ENCODE measurements at regions not wholly inside any gene's neighbourhood (a gene's known extent, or its start where the extent isn't known, plus 50 kb on each side); places are given as distances from the start of the nearest gene placed in this dataset.

DNA sequence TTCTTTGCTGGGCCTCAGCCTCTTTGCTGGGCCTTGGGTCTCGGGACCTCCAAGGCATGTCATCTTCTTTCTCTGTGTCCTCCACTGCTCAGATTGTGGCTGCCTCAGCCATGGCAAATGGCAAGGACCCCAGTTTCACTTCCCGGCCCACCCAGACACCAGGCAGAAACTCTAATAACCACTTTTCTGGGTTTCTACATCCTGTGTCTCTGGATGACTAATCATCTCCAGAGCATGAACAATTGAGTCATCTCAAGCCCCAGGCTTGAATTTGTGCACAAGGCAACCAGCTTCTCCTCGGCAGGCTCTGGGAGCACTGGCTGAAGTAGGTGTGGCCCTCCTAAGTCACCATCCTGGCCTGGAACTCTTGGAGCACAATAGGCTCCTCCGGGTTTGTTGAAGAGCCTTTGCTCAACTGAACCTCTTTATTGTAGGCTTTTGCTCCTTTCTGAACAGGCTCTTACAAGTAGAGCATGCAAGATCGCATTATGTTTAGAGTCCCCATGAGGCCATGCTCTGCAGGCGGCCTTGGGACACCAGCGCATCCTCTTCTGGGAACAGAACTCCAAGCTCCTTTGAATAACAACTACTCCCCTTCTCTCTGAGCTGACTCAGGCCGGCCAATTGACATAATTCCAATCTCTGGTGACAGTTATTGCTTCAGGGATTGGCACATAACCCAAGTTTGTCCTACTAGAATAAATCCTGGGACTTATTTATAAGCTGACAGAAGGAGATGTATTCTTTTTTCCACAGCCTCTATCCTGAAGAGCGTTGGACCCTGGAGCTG, 218.1 kb downstream of the WDR11 start:
- DNase-seq (ENCODE audit: low spot score in 2 of 2) = no peak
- Mint-ChIP-seq H3K4me1 (no peaks in the 10 kb centered on the region), H3K9me3 (no peaks in the 10 kb centered on the region), H3K27me3 (peaks cover 11% of the 10 kb centered on the region), H3K4me3 (no peak overlapping the region), H3K36me3 (ENCODE audit: insufficient read depth) (no peaks in the 10 kb centered on the region), H3K27ac (ENCODE audit: low read depth) (no peak overlapping the region)
- ATAC-seq (replicated peaks; ENCODE audit: extremely low read depth, poor library complexity, severe bottlenecking) = no peak

DNA sequence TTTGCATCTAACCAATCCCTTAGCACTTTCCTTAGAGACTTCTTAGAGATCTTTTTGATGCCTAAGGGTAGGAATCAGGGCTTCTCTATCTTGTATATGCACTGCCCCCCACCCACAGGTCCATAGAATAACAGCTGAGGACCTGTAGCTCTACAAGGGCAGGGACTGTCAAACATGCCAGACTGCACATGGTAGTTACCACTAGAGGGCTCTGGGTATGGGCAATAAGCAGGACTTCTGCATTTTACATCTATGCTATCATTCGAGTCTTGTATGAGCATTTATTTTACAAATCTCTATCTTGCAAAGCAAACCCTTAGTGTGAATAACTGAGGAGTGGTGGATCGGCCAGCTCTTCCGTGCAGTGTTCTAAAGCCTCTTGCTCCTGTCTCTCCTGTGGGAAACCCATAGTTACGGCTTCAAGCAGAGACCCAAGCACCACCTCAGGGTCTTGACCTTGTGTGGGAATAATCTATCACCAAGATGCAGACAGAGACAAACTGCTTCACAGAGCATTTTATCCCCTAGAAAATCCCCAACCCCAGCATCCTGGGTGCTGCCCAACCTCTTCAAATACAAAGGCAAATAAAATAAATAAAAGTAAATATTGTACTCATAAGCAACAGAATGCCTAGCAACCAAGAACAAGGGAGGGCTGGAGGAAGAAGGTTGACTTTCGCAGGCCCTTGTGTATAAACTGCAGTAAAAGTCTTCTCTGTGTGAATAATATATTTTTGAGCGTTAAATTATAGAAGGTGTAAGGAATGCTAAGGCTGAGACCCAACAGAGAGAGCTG, 219.3 kb downstream of the WDR11 start:
- no peak overlapping the region for H3K4me3 Mint-ChIP-seq
- ATAC-seq (replicated peaks; ENCODE audit: extremely low read depth, poor library complexity, severe bottlenecking) (no peak), DNase-seq (ENCODE audit: low spot score in 2 of 2) (no peak)
- H3K4me1 Mint-ChIP-seq = no peaks in the 10 kb centered on the region
- H3K27me3 Mint-ChIP-seq = peaks cover 11% of the 10 kb centered on the region
- H3K27ac Mint-ChIP-seq (ENCODE audit: low read depth) = no peak overlapping the region
- no peaks in the 10 kb centered on the region for H3K36me3 Mint-ChIP-seq (ENCODE audit: insufficient read depth)
- H3K9me3 Mint-ChIP-seq = no peaks in the 10 kb centered on the region

DNA sequence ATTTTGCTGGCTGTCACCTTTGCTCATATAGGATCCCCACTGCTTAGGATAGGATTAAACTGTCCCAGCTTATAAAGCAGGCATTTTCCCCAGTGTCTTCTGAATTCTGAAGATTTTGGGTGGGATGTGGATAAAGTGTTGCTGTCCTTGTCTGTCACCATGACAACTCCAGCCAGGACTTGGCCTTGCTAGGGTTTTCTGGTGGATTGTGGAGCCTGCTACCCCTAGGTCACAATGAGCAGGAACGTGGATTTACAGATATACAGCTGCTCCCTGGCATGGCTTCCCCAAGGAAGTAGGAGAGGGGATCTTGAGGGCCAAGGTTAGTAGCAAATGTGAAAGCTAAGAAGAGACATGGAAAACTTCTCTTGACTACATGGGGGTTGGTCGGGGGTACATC, 220.7 kb downstream of the WDR11 start:
- ATAC-seq (replicated peaks; ENCODE audit: extremely low read depth, poor library complexity, severe bottlenecking) (no peak), DNase-seq (ENCODE audit: low spot score in 2 of 2) (no peak)
- Mint-ChIP-seq H3K4me3 (no peak overlapping the region), H3K36me3 (ENCODE audit: insufficient read depth) (no peaks in the 10 kb centered on the region), H3K4me1 (no peaks in the 10 kb centered on the region), H3K9me3 (no peaks in the 10 kb centered on the region), H3K27ac (ENCODE audit: low read depth) (no peak overlapping the region), H3K27me3 (peaks cover 11% of the 10 kb centered on the region)

DNA sequence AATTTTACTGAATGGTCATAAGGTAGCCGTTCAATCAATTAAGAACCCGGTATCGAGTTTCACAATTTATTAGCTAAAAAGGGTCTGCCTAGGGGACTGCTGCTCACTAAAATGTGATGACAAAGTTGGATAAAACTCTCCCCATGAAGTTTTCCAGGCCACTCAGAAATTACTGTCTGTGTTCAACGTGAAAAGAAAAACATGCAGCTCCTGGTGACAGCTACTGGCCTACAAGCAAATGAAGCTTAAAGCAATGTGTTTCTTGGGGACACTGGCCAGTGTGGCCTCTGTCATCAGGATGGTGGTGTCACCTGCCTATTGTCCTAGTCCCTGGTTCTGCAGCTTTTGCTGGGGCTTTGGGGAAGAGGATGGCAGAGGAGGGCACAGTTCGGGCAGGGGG, 222.6 kb downstream of the WDR11 start:
- DNase-seq (ENCODE audit: low spot score in 2 of 2) (no peak), ATAC-seq (replicated peaks; ENCODE audit: extremely low read depth, poor library complexity, severe bottlenecking) (no peak)
- Mint-ChIP-seq H3K27ac (ENCODE audit: low read depth) (no peak overlapping the region), H3K4me1 (no peaks in the 10 kb centered on the region), H3K9me3 (no peaks in the 10 kb centered on the region), H3K36me3 (ENCODE audit: insufficient read depth) (no peaks in the 10 kb centered on the region), H3K4me3 (no peak overlapping the region), H3K27me3 (peaks cover 16% of the 10 kb centered on the region)

DNA sequence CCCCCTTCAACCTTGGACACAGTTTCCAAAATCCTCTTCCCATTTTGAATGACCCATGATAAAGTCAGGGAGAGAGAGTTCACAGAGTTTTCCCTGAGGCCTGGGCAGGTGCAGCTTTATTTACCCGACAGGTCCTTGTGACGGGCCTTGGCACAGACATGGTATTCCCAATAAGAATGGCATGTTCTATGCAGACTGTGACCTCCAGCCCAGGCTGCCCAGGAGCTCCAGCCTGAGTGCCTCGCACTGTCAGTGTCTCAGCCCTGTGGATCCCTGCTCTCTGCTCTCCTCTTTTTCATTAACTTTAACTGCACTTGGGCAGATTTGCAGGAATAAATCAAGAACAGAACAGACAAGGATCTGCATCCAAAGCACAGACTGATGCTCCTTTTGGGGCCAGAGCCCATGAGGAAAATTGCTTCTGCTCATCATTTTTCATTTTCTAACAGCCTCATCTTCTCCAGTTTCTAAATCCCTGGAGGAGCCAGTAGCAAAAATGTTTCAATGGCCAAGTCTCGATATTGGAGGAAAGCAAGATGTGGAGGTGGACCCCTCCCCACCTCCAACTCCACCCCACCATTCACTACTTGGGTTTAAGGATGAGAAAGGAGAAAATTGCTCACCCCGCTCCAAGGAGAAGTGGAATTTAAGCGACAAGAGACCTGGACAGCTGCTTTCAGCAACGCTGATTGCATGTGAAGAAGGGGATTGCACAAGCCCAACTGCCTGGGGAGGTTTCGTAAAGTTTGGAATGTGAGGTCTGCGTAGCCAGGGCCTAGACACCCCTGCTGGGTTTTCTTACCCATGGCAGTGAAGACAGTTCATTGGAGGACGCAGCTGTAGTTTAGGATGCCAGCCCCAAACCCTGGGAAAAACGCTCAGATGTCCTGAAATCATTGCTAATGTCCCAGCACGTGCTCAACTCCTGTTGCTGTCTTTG, 225.9 kb downstream of the WDR11 start:
- ATAC-seq (replicated peaks; ENCODE audit: extremely low read depth, poor library complexity, severe bottlenecking) = no peak
- no peak for DNase-seq (ENCODE audit: low spot score in 2 of 2)
- peaks cover 3% of the 10 kb centered on the region for H3K36me3 Mint-ChIP-seq (ENCODE audit: insufficient read depth)
- H3K9me3 Mint-ChIP-seq = no peaks in the 10 kb centered on the region
- no peak overlapping the region for H3K4me3 Mint-ChIP-seq
- H3K27me3 Mint-ChIP-seq = peaks cover 36% of the 10 kb centered on the region
- no peaks in the 10 kb centered on the region for H3K4me1 Mint-ChIP-seq
- no peak overlapping the region for H3K27ac Mint-ChIP-seq (ENCODE audit: low read depth)

DNA sequence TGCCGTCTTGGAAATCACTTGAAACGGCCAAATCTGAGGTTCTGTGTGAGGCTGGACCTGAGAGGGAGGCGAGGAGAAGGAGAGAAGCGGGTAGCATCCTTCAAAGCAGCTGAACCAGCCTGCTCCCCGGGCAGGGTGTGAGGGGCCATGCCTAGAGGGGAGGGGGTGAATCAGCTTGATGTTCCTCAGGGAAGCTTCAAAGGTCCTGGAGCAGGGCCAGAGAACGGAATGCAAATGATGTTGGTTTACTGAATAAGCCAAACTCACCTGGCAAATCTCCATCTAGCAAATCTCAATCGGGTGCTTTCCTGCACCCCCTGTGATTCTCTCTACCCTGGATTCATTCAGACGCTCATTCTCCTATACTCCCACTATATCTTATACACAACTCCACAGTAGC, 226.9 kb downstream of the WDR11 start:
- no peak for DNase-seq (ENCODE audit: low spot score in 2 of 2)
- Mint-ChIP-seq H3K27ac (ENCODE audit: low read depth) (no peak overlapping the region), H3K9me3 (no peaks in the 10 kb centered on the region), H3K27me3 (peaks cover 37% of the 10 kb centered on the region), H3K4me1 (no peaks in the 10 kb centered on the region), H3K36me3 (ENCODE audit: insufficient read depth) (peaks cover 3% of the 10 kb centered on the region), H3K4me3 (no peak overlapping the region)
- ATAC-seq (replicated peaks; ENCODE audit: extremely low read depth, poor library complexity, severe bottlenecking) = no peak

DNA sequence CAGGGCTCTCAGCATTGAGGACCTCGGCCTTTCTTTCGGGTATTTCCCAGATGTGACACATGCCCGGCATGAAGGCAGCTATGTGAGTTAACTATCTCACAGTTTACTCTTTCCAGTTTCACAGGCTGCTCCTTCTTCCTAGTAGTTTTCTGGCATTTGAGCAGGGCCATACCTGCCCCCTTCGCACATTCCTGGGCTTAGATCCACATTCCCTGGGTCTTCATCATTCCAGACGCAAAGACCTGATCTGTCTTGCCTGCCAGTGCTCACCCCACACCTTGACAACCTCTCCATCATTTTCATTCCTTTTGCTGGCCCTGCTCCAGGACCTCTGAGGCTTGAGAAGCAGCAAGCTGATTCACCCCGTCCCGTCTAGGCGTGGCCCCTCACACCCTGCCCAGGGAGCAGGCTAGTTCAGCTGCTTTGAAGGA, 227.5 kb downstream of the WDR11 start:
- Mint-ChIP-seq H3K4me1 (no peaks in the 10 kb centered on the region), H3K36me3 (ENCODE audit: insufficient read depth) (peaks cover 3% of the 10 kb centered on the region), H3K27ac (ENCODE audit: low read depth) (no peak overlapping the region), H3K9me3 (no peaks in the 10 kb centered on the region), H3K4me3 (no peak overlapping the region), H3K27me3 (peaks cover 37% of the 10 kb centered on the region)
- no peak for DNase-seq (ENCODE audit: low spot score in 2 of 2)
- no peak for ATAC-seq (replicated peaks; ENCODE audit: extremely low read depth, poor library complexity, severe bottlenecking)

DNA sequence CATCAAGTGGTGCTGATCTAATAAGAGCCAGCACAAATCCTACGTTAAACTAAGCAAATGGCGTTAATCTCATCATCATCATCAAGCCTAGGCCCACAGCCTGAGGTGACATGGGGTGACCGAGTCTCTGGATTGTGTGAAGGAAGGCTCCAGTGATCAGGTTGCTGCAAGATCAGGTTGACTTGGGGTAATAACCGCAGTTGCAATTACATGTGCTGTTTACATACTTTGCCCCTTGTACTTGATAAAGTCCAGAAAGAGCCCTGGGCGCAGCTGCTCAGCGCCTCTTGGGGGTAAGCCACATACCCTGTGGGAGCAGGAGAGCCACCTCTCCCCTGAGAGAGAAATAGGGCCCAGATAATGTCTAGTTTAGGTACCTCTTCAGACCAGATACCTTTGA, 228.1 kb downstream of the WDR11 start:
- ATAC-seq (replicated peaks; ENCODE audit: extremely low read depth, poor library complexity, severe bottlenecking) = no peak
- no peak overlapping the region for H3K27ac Mint-ChIP-seq (ENCODE audit: low read depth)
- H3K4me1 Mint-ChIP-seq = no peaks in the 10 kb centered on the region
- peaks cover 3% of the 10 kb centered on the region for H3K36me3 Mint-ChIP-seq (ENCODE audit: insufficient read depth)
- no peak for DNase-seq (ENCODE audit: low spot score in 2 of 2)
- no peaks in the 10 kb centered on the region for H3K9me3 Mint-ChIP-seq
- H3K27me3 Mint-ChIP-seq = peaks cover 37% of the 10 kb centered on the region
- H3K4me3 Mint-ChIP-seq = no peak overlapping the region

DNA sequence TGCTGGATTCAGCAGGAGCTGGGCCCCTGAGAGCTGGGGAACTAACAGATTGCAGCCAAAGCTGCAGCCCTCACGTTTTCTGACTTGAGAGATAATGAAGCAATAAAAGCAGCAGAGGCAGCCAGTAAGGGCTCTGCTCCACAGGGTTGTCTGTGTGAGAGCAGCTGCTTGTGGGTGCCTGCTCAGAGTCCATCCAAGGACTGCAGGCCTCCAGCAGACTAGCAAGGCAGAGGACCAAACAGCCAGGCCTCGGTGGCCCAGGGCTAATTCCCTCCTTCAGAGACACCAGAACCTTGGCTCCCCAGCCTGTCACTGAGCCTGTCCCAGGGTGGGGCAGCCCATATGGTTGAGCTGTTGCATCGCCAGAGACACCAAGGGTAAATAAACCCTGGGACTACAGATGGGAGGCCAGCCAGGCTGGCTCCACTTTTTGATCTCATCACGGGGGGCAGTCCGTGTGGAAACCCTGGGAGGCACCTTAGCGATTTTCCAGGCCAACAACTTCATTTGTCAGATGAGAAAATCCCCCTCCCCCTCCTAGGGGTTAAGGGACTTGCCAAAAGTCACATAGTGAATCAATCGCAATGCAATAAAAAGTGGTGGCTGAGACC, 229.2 kb downstream of the WDR11 start:
- ATAC-seq (replicated peaks; ENCODE audit: extremely low read depth, poor library complexity, severe bottlenecking) = no peak
- Mint-ChIP-seq H3K27ac (ENCODE audit: low read depth) (no peak overlapping the region), H3K27me3 (peaks cover 37% of the 10 kb centered on the region), H3K4me3 (no peak overlapping the region), H3K4me1 (no peaks in the 10 kb centered on the region), H3K36me3 (ENCODE audit: insufficient read depth) (peaks cover 3% of the 10 kb centered on the region), H3K9me3 (no peaks in the 10 kb centered on the region)
- DNase-seq (ENCODE audit: low spot score in 2 of 2) = no peak

DNA sequence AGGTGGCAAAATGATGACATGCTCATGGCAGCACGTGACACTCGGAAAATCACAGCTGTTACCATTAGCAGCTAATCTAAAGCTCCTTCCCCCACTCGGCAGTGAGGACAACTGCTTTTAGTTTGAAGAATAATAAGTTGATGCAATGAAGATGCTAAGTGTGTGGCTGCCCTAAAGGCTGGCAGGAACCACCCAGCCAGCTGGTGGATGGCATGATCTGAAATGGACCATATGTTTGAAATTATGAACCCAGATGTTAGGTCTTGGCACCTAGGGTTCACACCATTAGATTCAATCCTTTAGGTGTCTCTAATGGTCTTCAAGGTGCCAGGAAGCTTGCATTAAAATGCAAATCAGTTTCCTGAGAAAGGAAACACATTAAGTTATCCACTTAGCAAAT, 230.1 kb downstream of the WDR11 start:
- H3K27me3 Mint-ChIP-seq = peaks cover 37% of the 10 kb centered on the region
- H3K27ac Mint-ChIP-seq (ENCODE audit: low read depth) = no peak overlapping the region
- DNase-seq (ENCODE audit: low spot score in 2 of 2) (no peak), ATAC-seq (replicated peaks; ENCODE audit: extremely low read depth, poor library complexity, severe bottlenecking) (no peak)
- no peaks in the 10 kb centered on the region for H3K4me1 Mint-ChIP-seq
- H3K36me3 Mint-ChIP-seq (ENCODE audit: insufficient read depth) = peaks cover 3% of the 10 kb centered on the region
- no peak overlapping the region for H3K4me3 Mint-ChIP-seq
- H3K9me3 Mint-ChIP-seq = no peaks in the 10 kb centered on the region

DNA sequence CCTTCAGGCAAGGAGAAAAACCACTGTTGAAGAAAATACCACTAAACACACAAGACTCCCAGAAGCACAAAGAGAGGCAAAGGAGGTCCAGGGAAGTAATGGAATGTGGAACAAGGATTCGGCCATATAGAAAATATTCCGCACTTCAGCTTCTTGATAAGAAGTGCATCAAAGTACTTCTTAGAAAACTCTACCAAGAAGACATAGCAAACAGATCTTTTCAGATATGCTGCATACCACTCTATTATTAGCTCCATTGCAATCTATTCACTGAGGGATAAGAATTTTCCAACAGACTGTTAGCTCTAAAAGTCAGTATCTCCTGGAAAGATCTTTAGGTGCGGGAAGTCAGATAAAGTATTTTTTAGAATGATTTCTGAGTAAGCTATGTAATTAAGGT, 231.8 kb downstream of the WDR11 start:
- Mint-ChIP-seq H3K27me3 (peaks cover 37% of the 10 kb centered on the region), H3K36me3 (ENCODE audit: insufficient read depth) (peaks cover 5% of the 10 kb centered on the region), H3K4me3 (no peak overlapping the region), H3K4me1 (no peaks in the 10 kb centered on the region), H3K9me3 (no peaks in the 10 kb centered on the region), H3K27ac (ENCODE audit: low read depth) (no peak overlapping the region)
- no peak for ATAC-seq (replicated peaks; ENCODE audit: extremely low read depth, poor library complexity, severe bottlenecking)
- DNase-seq (ENCODE audit: low spot score in 2 of 2) = no peak

DNA sequence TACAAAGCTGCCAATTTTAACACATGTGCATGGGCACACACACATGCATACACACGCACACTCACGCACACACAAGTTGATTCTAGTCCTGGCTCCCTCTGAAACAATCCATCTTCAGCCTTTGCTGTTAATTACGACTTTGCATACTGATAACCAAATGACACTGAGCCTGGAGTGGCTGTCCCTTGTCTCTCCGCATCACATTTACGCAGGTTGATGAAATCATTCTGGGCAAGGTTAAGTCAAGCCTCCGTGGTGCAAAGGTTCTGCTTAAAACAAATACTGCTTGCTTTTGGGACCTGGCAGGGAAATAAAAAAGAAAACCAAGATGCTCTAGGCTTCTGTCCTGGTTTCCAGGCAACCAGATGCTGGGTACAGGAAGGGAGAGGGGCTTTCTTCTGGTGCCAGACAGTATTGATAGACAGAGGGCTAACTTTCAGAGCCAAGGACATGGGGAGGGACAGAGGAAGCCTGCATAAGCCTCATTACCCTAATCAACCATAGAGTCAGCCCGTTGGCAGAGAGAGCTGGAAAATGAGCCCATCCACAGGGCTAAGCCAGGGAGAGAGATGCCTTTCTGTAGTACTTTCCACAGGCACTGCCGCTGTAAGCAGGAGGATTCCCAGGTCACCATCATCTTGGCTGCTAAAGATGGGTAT, 233.0 kb downstream of the WDR11 start:
- Mint-ChIP-seq H3K4me3 (no peak overlapping the region), H3K4me1 (no peaks in the 10 kb centered on the region), H3K9me3 (no peaks in the 10 kb centered on the region), H3K27me3 (peaks cover 28% of the 10 kb centered on the region), H3K36me3 (ENCODE audit: insufficient read depth) (peaks cover 5% of the 10 kb centered on the region), H3K27ac (ENCODE audit: low read depth) (no peak overlapping the region)
- no peak for DNase-seq (ENCODE audit: low spot score in 2 of 2)
- ATAC-seq (replicated peaks; ENCODE audit: extremely low read depth, poor library complexity, severe bottlenecking) = no peak

All from central memory CD8-positive, alpha-beta T cell (primary cell).